Stimulated activated CD8-positive, alpha-beta memory T cell treated with anti-CD3 and anti-CD28 coated beads, Interleukin-15, amount 100 ng/mL, for 1 hour (primary cell): ENCODE measurements at regions not wholly inside any gene's neighbourhood (a gene's known extent, or its start where the extent isn't known, plus 50 kb on each side); places are given as distances from the start of the nearest gene placed in this dataset.

ENCODE experiments used
- DNase-seq: peaks from one replicate; pipeline ENCODE4 v3.0.0-alpha.2; 2020; ENCODE audit warnings: low read depth

GRCh38 chr6:16851044-16851540 is 89.8 kb upstream of the ATXN1 start:
- DNase-seq = no peak

- DNase-seq = no peak
These were observed 89.4 kb upstream of the ATXN1 start for GRCh38 chr6:16850681-16851026.

GRCh38 chr6:16849988-16850680 is 88.9 kb upstream of the ATXN1 start:
- no peak for DNase-seq

- DNase-seq = no peak
These were observed 88.2 kb upstream of the ATXN1 start for GRCh38 chr6:16849280-16849987.

- no peak for DNase-seq
These were observed 85.1 kb upstream of the ATXN1 start for GRCh38 chr6:16846399-16846778.

GRCh38 chr6:16844183-16844582 is 82.9 kb upstream of the ATXN1 start:
- DNase-seq = no peak

GRCh38 chr6:16842676-16843075 is 81.4 kb upstream of the ATXN1 start:
- DNase-seq = no peak

- no peak for DNase-seq
These were observed 80.0 kb upstream of the ATXN1 start for GRCh38 chr6:16841241-16841640.

- no peak for DNase-seq
These were observed 79.5 kb upstream of the ATXN1 start for GRCh38 chr6:16840725-16841124.

GRCh38 chr6:16840291-16840690 is 79.0 kb upstream of the ATXN1 start:
- DNase-seq = no peak

- no peak for DNase-seq
These were observed 78.4 kb upstream of the ATXN1 start for GRCh38 chr6:16839631-16840179.

GRCh38 chr6:16837217-16837972 is 76.1 kb upstream of the ATXN1 start:
- no peak for DNase-seq

GRCh38 chr6:16836144-16836981 is 75.1 kb upstream of the ATXN1 start:
- DNase-seq = no peak

- DNase-seq = no peak
These were observed 73.0 kb upstream of the ATXN1 start for GRCh38 chr6:16834242-16834641.

- DNase-seq = no peak
These were observed 71.5 kb upstream of the ATXN1 start for GRCh38 chr6:16832721-16833120.

- no peak for DNase-seq
These were observed 70.8 kb upstream of the ATXN1 start for GRCh38 chr6:16832043-16832567.

GRCh38 chr6:16831136-16831535 is 69.9 kb upstream of the ATXN1 start:
- DNase-seq = no peak

- no peak for DNase-seq
These were observed 66.8 kb upstream of the ATXN1 start for GRCh38 chr6:16828058-16828457.

- no peak for DNase-seq
These were observed 66.4 kb upstream of the ATXN1 start for GRCh38 chr6:16827627-16828026.

GRCh38 chr6:16825784-16826183 is 64.5 kb upstream of the ATXN1 start:
- DNase-seq = no peak

GRCh38 chr6:16824845-16825685 is 63.8 kb upstream of the ATXN1 start:
- DNase-seq = no peak
